ENCODE measurements at regions not wholly inside any gene's neighbourhood (a gene's known extent, or its start where the extent isn't known, plus 50 kb on each side); places are given as distances from the start of the nearest gene placed in this dataset.

DNA sequence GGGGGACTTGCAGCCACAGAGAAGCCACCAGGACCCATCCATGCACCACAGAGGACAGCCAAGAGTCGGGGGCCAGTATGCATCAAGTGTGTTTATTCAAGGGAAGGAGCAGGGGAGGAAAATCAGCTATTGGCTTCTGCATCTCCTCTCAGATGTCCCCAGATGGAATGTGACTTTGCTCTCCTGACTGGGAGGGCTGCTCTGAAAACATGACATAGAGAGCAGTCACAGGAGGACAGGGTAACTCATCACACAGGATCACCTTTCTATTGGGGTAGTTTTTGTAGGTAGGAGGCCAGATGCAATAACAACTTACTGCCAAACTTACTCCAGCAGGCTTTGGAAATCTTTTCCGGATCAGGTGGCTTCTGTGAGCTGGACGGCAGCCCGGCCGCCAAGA is 121.0 kb upstream of the OPCML start:
- no peak overlapping the region for H3K4me3 ChIP-seq
- H3K4me1 ChIP-seq, result no peaks in the 10 kb centered on the region
- no peak for DNase-seq
- no peak for TF ChIP-seq POLR2A (IDR thresholded peaks at IDR 0.05)
- TF ChIP-seq, protein P1, sequence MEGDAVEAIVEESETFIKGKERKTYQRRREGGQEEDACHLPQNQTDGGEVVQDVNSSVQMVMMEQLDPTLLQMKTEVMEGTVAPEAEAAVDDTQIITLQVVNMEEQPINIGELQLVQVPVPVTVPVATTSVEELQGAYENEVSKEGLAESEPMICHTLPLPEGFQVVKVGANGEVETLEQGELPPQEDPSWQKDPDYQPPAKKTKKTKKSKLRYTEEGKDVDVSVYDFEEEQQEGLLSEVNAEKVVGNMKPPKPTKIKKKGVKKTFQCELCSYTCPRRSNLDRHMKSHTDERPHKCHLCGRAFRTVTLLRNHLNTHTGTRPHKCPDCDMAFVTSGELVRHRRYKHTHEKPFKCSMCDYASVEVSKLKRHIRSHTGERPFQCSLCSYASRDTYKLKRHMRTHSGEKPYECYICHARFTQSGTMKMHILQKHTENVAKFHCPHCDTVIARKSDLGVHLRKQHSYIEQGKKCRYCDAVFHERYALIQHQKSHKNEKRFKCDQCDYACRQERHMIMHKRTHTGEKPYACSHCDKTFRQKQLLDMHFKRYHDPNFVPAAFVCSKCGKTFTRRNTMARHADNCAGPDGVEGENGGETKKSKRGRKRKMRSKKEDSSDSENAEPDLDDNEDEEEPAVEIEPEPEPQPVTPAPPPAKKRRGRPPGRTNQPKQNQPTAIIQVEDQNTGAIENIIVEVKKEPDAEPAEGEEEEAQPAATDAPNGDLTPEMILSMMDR (IDR thresholded peaks at IDR 0.05), result no peak
- intact Hi-C loops (cut with DNase I), result no loop called here
- H3K9me3 ChIP-seq, result no peaks in the 10 kb centered on the region
- WGBS (ENCODE audit: insufficient coverage, low coverage, low lambda C conversion rate, missing lambda C conversion rate), result 40% methylated on average over 1 of the region's 5 CpGs
- H3K36me3 ChIP-seq, result no peaks in the 10 kb centered on the region
- no peak overlapping the region for H3K27ac ChIP-seq
- H3K27me3 ChIP-seq, result no peaks in the 10 kb centered on the region
- ATAC-seq, result no peak

DNA sequence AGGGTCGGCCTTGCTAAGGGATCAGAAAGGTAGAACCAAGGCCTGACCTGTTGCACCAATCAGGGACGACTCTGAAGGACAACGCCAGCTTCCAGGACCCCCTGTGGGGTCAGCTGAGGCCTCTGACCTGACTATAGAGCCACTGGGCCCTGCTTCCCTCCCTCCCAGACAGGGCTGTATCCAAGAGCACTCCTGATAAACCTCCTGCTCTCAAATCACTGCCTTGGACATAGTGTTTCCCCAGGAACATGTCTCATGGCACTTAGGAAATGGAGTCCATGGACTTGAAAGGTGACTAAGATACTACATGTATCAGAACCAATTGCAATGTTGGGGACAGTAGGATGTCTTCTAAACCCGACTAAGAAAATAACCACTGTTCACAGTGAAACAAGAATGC is 117.8 kb upstream of the OPCML start:
- Histone ChIP-seq H3K27ac (no peak overlapping the region), H3K27me3 (no peaks in the 10 kb centered on the region), H3K4me1 (no peaks in the 10 kb centered on the region), H3K9me3 (no peaks in the 10 kb centered on the region), H3K36me3 (no peaks in the 10 kb centered on the region), H3K4me3 (no peak overlapping the region)
- no peak for TF ChIP-seq POLR2A (IDR thresholded peaks at IDR 0.05)
- TF ChIP-seq, protein P1 (IDR thresholded peaks at IDR 0.05), result no peak
- ATAC-seq (no peak), DNase-seq (no peak)
- intact Hi-C loops (cut with DNase I), result no loop called here
- 30% methylated on average over 4 of the region's 4 CpGs for WGBS (ENCODE audit: insufficient coverage, low coverage, low lambda C conversion rate, missing lambda C conversion rate)

DNA sequence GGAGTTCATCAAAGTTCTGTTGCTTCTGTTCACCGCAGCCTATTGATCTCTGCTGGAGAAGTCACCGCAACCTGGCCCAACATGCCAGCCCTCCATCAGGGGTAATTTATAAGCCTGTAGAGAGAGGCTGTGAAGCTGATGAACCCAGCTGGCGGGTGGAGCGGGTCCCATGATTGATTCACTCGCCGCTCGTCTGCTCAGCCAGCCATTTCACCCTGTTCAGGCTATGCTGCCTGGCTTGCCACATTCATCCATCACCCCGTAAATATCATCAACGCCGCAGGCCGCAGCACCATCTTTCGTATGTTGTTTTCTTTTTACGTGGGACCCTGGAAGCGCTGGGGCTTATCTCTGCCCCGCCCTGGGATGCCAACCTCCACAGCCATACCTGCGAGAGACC is 116.7 kb upstream of the OPCML start:
- intact Hi-C loops (cut with DNase I), result no loop called here
- no peak overlapping the region for H3K4me3 ChIP-seq
- DNase-seq, result no peak
- no peaks in the 10 kb centered on the region for H3K36me3 ChIP-seq
- 72% methylated on average over 6 of the region's 16 CpGs for WGBS (ENCODE audit: insufficient coverage, low coverage, low lambda C conversion rate, missing lambda C conversion rate)
- no peaks in the 10 kb centered on the region for H3K4me1 ChIP-seq
- no peaks in the 10 kb centered on the region for H3K27me3 ChIP-seq
- H3K27ac ChIP-seq, result no peak overlapping the region
- H3K9me3 ChIP-seq, result no peaks in the 10 kb centered on the region
- ATAC-seq, result no peak
- TF ChIP-seq, protein P1 (IDR thresholded peaks at IDR 0.05), result no peak
- no peak for TF ChIP-seq POLR2A (IDR thresholded peaks at IDR 0.05)

DNA sequence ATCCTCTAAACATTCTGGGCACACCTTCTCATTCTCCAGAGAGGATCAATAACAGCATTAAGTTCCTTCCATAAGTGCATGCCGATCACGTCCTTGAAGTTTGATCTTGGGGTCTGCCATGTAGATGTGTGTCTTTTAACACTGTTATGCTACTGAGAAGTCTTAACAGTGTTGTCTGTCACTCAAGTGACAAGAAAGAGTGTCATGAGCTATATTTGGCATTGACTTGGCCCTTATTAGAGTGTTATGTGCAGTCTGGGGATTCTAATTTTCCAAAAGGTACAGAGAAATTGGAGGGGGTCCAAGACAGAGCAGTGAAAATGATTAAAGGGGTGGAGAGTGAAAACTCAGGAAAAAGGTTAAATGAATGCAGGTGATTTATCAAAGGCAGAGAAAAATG is 107.1 kb upstream of the OPCML start:
- no peak for DNase-seq
- H3K4me3 ChIP-seq, result no peak overlapping the region
- H3K4me1 ChIP-seq, result no peaks in the 10 kb centered on the region
- H3K27ac ChIP-seq, result no peak overlapping the region
- WGBS (ENCODE audit: insufficient coverage, low coverage, low lambda C conversion rate, missing lambda C conversion rate), result 63% methylated on average over 2 of the region's 2 CpGs
- intact Hi-C loops (cut with DNase I), result no loop called here
- TF ChIP-seq, protein P1 (IDR thresholded peaks at IDR 0.05), result no peak
- TF ChIP-seq POLR2A (IDR thresholded peaks at IDR 0.05), result no peak
- ATAC-seq, result no peak
- no peaks in the 10 kb centered on the region for H3K9me3 ChIP-seq
- no peaks in the 10 kb centered on the region for H3K36me3 ChIP-seq
- H3K27me3 ChIP-seq, result no peaks in the 10 kb centered on the region

DNA sequence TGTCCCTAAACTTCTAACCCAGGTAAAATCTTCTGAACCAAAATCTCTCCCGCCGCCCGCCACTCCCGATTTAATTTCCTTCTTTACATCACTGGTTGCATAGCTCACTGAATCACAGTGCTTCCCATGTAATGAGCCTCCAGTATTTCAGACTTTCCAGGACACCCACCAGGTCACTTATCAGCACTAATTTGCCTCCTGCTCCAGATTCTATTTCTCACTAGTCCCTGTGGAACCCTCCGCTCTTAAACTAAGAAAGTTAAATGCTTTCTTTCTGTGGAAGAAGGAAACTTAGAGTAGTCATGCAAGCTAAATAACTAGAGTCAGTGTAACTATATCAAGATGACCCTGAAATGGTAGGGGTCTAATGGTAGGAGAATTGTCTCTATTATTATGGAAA is 106.6 kb upstream of the OPCML start:
- intact Hi-C loops (cut with DNase I), result no loop called here
- Histone ChIP-seq H3K36me3 (no peaks in the 10 kb centered on the region), H3K27me3 (no peaks in the 10 kb centered on the region), H3K4me3 (no peak overlapping the region), H3K4me1 (no peaks in the 10 kb centered on the region), H3K9me3 (no peaks in the 10 kb centered on the region), H3K27ac (no peak overlapping the region)
- WGBS (ENCODE audit: insufficient coverage, low coverage, low lambda C conversion rate, missing lambda C conversion rate), result 75% methylated on average over 5 of the region's 5 CpGs
- TF ChIP-seq POLR2A (IDR thresholded peaks at IDR 0.05), result no peak
- TF ChIP-seq, protein P1 (IDR thresholded peaks at IDR 0.05), result no peak
- no peak for DNase-seq
- no peak for ATAC-seq

All from right lobe of liver (tissue), 6 donors.